Caco-2 (cell line): ENCODE measurements at regions not wholly inside any gene's neighbourhood (a gene's known extent, or its start where the extent isn't known, plus 50 kb on each side); places are given as distances from the start of the nearest gene placed in this dataset.

Source experiments
- BruUV-seq: library from RNA; stranded (reverse); fragments of 400-500 nt; replicated peaks from 2 replicates; lab custom pipeline; 2021; lab: Mats Ljungman, UMichigan
- CTCF ChIA-PET: fragments of 300-600 bp; sonication (Branson Sonifier 250); formaldehyde crosslinking; loops from one replicate; lab custom pipeline; 2022; ENCODE audit warnings: antibody characterized with exemption; lab: Charles Lee
- POLR2A ChIA-PET: fragments of 300-600 bp; sonication (Branson Sonifier 250); formaldehyde crosslinking; loops from one replicate; lab custom pipeline; 2022; ENCODE audit warnings: antibody characterized with exemption; lab: Charles Lee
- DNase-seq, 2 experiments: peaks; one replicate each; pipeline versions ENCODE4 v3.0.0 to v3.0.0-alpha.2; 2020 to 2022
- H3K27me3 ChIP-seq: replicated peaks from 2 replicates; pipeline ENCODE4 v1.6.0; 2011; ENCODE audit warnings: low read length; ENCODE audit not compliant: control insufficient read depth, insufficient read depth
- H3K36me3 ChIP-seq: 2 replicates; pipeline ENCODE4 v1.5.1; 2011; ENCODE audit warnings: low read length; ENCODE audit not compliant: control insufficient read depth, insufficient read depth
- H3K4me1 ChIP-seq: fragments of 250-450 bp; sonication (Bioruptor Pico); 2 replicates; pipeline ENCODE4 v1.5.1; 2020; ENCODE audit warnings: mild to moderate bottlenecking
- H3K4me3 ChIP-seq: 2 replicates; pipeline ENCODE4 v1.5.1; 2011; ENCODE audit warnings: low read depth, mild to moderate bottlenecking, control low read depth, low read length
- H3K9me3 ChIP-seq: fragments of 250-450 bp; sonication (Bioruptor Pico); 2 replicates; pipeline ENCODE4 v1.5.1; 2020; ENCODE audit warnings: mild to moderate bottlenecking, moderate library complexity
- H3K27ac Mint-ChIP-seq: one replicate; pipeline ENCODE4 v1.8.0; 2022; ENCODE audit warnings: mixed read lengths; ENCODE audit not compliant: unreplicated experiment
- H3K27me3 Mint-ChIP-seq: one replicate; pipeline ENCODE4 v1.8.0; 2022; ENCODE audit warnings: mixed read lengths; ENCODE audit not compliant: insufficient read depth, unreplicated experiment
- H3K36me3 Mint-ChIP-seq: one replicate; pipeline ENCODE4 v1.8.0; 2022; ENCODE audit warnings: mild to moderate bottlenecking, mixed read lengths; ENCODE audit not compliant: insufficient read depth, unreplicated experiment
- H3K4me1 Mint-ChIP-seq: one replicate; pipeline ENCODE4 v1.8.0; 2022; ENCODE audit warnings: low read depth, mixed read lengths; ENCODE audit not compliant: unreplicated experiment
- H3K4me3 Mint-ChIP-seq: one replicate; pipeline ENCODE4 v1.8.0; 2022; ENCODE audit warnings: mild to moderate bottlenecking, moderate library complexity, mixed read lengths; ENCODE audit not compliant: unreplicated experiment
- H3K9me3 Mint-ChIP-seq: one replicate; pipeline ENCODE4 v1.8.0; 2022; ENCODE audit warnings: mixed read lengths; ENCODE audit not compliant: unreplicated experiment
- intact Hi-C: fragments of 100-400 bp; cut with micrococcal nuclease; formaldehyde crosslinking; loops from one replicate; pipeline ENCODE4 v1.10.0; 2022; ENCODE audit not compliant: unreplicated experiment
- TF ChIP-seq, protein P1 (sequence below), 2 experiments: fragments of 200-600 bp in 1 of 2; IDR thresholded peaks; 1 replicate in 1 of 2; 2 replicates in 1 of 2; pipeline versions ENCODE4 v1.5.1 to v1.8.0; 2011 to 2022; ENCODE audit warnings: antibody characterized with exemption in 1 of 2, control low read depth in 1 of 2, inconsistent platforms in 1 of 2, low read depth in 1 of 2, low read length in 1 of 2, mild to moderate bottlenecking in 1 of 2, moderate library complexity in 1 of 2; ENCODE audit not compliant: insufficient read depth in 1 of 2, severe bottlenecking in 1 of 2, unreplicated experiment in 1 of 2

DNA sequence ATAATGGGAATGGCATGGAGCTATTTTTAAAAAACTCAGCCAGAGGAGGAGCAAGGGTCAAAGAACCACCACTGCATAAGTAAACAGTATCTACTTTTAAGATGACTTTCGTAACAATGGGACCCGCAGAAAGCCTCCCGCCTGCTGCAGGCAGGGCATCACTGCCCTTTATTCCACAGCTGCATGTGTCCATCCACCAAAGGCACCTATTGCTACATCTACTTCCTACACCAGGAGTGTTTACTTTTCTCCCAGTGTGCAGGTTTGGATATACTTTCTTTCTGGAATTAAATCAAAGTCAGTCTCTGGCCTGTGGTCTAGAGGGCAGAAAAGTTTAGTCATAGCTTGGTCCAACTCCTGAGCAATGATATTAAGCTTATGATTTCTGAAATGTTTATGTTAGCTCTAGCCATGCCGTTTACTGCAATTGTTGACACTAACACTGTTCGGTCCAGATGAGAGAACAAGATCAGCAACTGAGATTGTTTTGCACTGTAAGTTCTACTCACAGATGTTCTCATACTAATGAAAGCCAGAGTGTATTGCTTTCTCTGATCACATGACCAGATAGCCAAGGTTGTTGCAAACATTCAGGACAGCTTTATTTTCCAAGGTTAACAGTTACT is 391.5 kb downstream of the FGF10 start:
- intact Hi-C loops, result no loop called here
- BruUV-seq, result no TSS peak
- H3K4me1 Mint-ChIP-seq, result peaks cover 9% of the 10 kb centered on the region
- peaks cover 3% of the 10 kb centered on the region for H3K9me3 Mint-ChIP-seq
- no peaks in the 10 kb centered on the region for H3K27me3 Mint-ChIP-seq
- no peak overlapping the region for H3K27ac Mint-ChIP-seq
- H3K36me3 Mint-ChIP-seq, result no peaks in the 10 kb centered on the region
- H3K4me3 Mint-ChIP-seq, result no peak overlapping the region
- DNase-seq, result peak in 1 of 2 experiments; percentile 3
- Histone ChIP-seq H3K4me3 (no peak overlapping the region), H3K9me3 (no peaks in the 10 kb centered on the region), H3K27me3 (no peaks in the 10 kb centered on the region), H3K36me3 (no peaks in the 10 kb centered on the region), H3K4me1 (peaks cover 8% of the 10 kb centered on the region; the same call in 1 of the 2 replicates)
- CTCF ChIA-PET, result no interaction called here
- POLR2A ChIA-PET, result no interaction called here
- TF ChIP-seq, protein P1, sequence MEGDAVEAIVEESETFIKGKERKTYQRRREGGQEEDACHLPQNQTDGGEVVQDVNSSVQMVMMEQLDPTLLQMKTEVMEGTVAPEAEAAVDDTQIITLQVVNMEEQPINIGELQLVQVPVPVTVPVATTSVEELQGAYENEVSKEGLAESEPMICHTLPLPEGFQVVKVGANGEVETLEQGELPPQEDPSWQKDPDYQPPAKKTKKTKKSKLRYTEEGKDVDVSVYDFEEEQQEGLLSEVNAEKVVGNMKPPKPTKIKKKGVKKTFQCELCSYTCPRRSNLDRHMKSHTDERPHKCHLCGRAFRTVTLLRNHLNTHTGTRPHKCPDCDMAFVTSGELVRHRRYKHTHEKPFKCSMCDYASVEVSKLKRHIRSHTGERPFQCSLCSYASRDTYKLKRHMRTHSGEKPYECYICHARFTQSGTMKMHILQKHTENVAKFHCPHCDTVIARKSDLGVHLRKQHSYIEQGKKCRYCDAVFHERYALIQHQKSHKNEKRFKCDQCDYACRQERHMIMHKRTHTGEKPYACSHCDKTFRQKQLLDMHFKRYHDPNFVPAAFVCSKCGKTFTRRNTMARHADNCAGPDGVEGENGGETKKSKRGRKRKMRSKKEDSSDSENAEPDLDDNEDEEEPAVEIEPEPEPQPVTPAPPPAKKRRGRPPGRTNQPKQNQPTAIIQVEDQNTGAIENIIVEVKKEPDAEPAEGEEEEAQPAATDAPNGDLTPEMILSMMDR (IDR thresholded peaks at IDR 0.05; ENCODE audit: insufficient read depth in 1 of 2, low read depth in 1 of 2, low read length in 1 of 2, severe bottlenecking in 1 of 2, unreplicated experiment in 1 of 2), result no peak

DNA sequence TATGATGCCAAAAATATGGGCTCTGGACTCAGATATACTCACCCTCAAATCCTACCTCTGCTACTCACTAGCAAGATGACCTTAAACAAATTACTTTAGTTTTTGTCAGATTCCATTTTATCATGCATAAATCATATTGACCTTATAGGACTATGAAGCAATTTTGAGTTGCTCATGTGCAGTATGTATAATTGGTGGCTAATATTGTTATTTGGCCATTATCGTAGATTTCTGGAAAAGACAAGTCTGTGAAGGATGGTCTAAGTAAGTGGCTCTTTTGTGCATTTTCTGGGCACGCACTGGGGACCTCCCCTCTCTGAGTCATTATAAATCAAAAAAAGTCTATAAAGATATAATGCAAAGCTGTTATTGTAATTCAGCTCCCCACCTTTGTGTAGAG is 393.0 kb downstream of the FGF10 start:
- CTCF ChIA-PET, result no interaction called here
- no peaks in the 10 kb centered on the region for H3K27me3 ChIP-seq
- POLR2A ChIA-PET, result no interaction called here
- Mint-ChIP-seq H3K4me3 (no peak overlapping the region), H3K27ac (no peak overlapping the region), H3K4me1 (no peaks in the 10 kb centered on the region), H3K9me3 (no peaks in the 10 kb centered on the region), H3K27me3 (no peaks in the 10 kb centered on the region), H3K36me3 (no peaks in the 10 kb centered on the region)
- H3K4me1 ChIP-seq, result no peaks in the 10 kb centered on the region
- TF ChIP-seq, protein P1 (IDR thresholded peaks at IDR 0.05; ENCODE audit: insufficient read depth in 1 of 2, low read depth in 1 of 2, low read length in 1 of 2, severe bottlenecking in 1 of 2, unreplicated experiment in 1 of 2), result no peak
- BruUV-seq, result no TSS peak
- no peaks in the 10 kb centered on the region for H3K36me3 ChIP-seq
- intact Hi-C loops, result no loop called here
- no peak overlapping the region for H3K4me3 ChIP-seq
- no peaks in the 10 kb centered on the region for H3K9me3 ChIP-seq
- DNase-seq, result no peak

DNA sequence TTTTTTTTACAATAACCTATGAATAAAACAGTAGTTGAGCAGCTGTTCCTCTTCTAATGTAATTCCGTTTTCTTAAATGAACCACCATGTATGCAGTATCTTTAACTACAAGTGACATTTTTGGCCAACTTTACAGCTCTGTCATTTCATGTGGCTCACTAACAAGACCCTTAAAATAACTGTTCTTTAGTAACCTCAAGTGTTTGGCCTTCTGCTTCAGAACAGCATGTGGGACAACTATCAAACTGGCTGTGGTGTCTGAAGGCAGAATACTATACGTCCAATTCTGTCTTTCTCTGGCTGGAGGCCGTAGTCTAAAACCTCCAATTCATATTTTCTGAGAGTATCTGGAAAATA is 391.4 kb downstream of the NNT start:
- TF ChIP-seq, protein P1 (IDR thresholded peaks at IDR 0.05; ENCODE audit: insufficient read depth in 1 of 2, low read depth in 1 of 2, low read length in 1 of 2, severe bottlenecking in 1 of 2, unreplicated experiment in 1 of 2), result no peak
- no peak overlapping the region for H3K4me3 Mint-ChIP-seq
- Histone ChIP-seq H3K36me3 (no peaks in the 10 kb centered on the region), H3K4me3 (no peak overlapping the region), H3K4me1 (no peaks in the 10 kb centered on the region), H3K27me3 (no peaks in the 10 kb centered on the region), H3K9me3 (no peaks in the 10 kb centered on the region)
- H3K27me3 Mint-ChIP-seq, result no peaks in the 10 kb centered on the region
- CTCF ChIA-PET, result no interaction called here
- POLR2A ChIA-PET, result no interaction called here
- H3K36me3 Mint-ChIP-seq, result no peaks in the 10 kb centered on the region
- DNase-seq, result no peak
- H3K9me3 Mint-ChIP-seq, result no peaks in the 10 kb centered on the region
- BruUV-seq, result no TSS peak
- H3K4me1 Mint-ChIP-seq, result no peaks in the 10 kb centered on the region
- intact Hi-C loops, result no loop called here
- no peak overlapping the region for H3K27ac Mint-ChIP-seq
